Activated CD8-positive, alpha-beta T cell treated with anti-CD3 and anti-CD28 coated beads for 36 hours (primary cell): ENCODE measurements at regions not wholly inside any gene's neighbourhood (a gene's known extent, or its start where the extent isn't known, plus 50 kb on each side); places are given as distances from the start of the nearest gene placed in this dataset.

Experiments
- ATAC-seq: fragments of 200-7000 bp; cut with Tn5 transposase; one replicate; pipeline ENCODE4 v1.10.0; 2021; ENCODE audit warnings: mild to moderate bottlenecking, moderate library complexity
- CTCF ChIA-PET: fragments of 350-600 bp; sonication (Branson Sonifier 250); formaldehyde crosslinking; loops from one replicate; lab custom pipeline; 2021; ENCODE audit warnings: antibody characterized with exemption; lab: Charles Lee
- POLR2A ChIA-PET: fragments of 350-600 bp; sonication (Branson Sonifier 250); formaldehyde crosslinking; loops from one replicate; lab custom pipeline; 2021; ENCODE audit warnings: antibody characterized with exemption; lab: Charles Lee
- DNase-seq: peaks from one replicate; pipeline ENCODE4 v3.0.0-alpha.2; 2020
- H3K27ac Mint-ChIP-seq: one replicate; pipeline ENCODE4 v1.8.0; 2021; ENCODE audit warnings: mild to moderate bottlenecking, mixed read lengths
- H3K27me3 Mint-ChIP-seq: one replicate; pipeline ENCODE4 v1.8.0; 2021; ENCODE audit warnings: mixed read lengths
- H3K36me3 Mint-ChIP-seq: one replicate; pipeline ENCODE4 v1.8.0; 2021; ENCODE audit warnings: low read depth, mixed read lengths
- H3K4me1 Mint-ChIP-seq: one replicate; pipeline ENCODE4 v1.8.0; 2021; ENCODE audit warnings: low read depth, mixed read lengths
- H3K4me3 Mint-ChIP-seq: one replicate; pipeline ENCODE4 v1.8.0; 2021; ENCODE audit warnings: mild to moderate bottlenecking, moderate library complexity, mixed read lengths
- H3K9me3 Mint-ChIP-seq: one replicate; pipeline ENCODE4 v1.8.0; 2021; ENCODE audit warnings: mixed read lengths
- CTCF ChIP-seq: fragments of 200-600 bp; IDR thresholded peaks from one replicate; pipeline ENCODE4 v1.8.0; 2022; ENCODE audit warnings: antibody characterized with exemption, mild to moderate bottlenecking
- intact Hi-C: fragments of 100-400 bp; cut with micrococcal nuclease; formaldehyde crosslinking; loops from one replicate; pipeline ENCODE4 v1.10.0; 2022

GRCh38 chr4:25486171-25486570 is 109.1 kb downstream of the ANAPC4 start:
- Mint-ChIP-seq H3K9me3 (peaks cover 8% of the 10 kb centered on the region), H3K27me3 (peaks cover 7% of the 10 kb centered on the region), H3K4me1 (peaks cover 2% of the 10 kb centered on the region), H3K27ac (no peak overlapping the region), H3K36me3 (peaks cover 4% of the 10 kb centered on the region), H3K4me3 (no peak overlapping the region)
- CTCF ChIA-PET: no interaction called here
- intact Hi-C loops: no loop called here
- POLR2A ChIA-PET: no interaction called here
- ATAC-seq (no peak), DNase-seq (no peak)
- TF ChIP-seq CTCF: no peak

GRCh38 chr4:25487155-25487554 is 110.1 kb downstream of the ANAPC4 start:
- ATAC-seq: no peak

GRCh38 chr4:25489253-25489797 is 112.3 kb downstream of the ANAPC4 start:
- no peaks in the 10 kb centered on the region for H3K4me1 Mint-ChIP-seq
- no peak overlapping the region for H3K4me3 Mint-ChIP-seq
- H3K36me3 Mint-ChIP-seq: peaks cover 4% of the 10 kb centered on the region
- TF ChIP-seq CTCF: no peak
- POLR2A ChIA-PET: interaction anchor here (0.5 kb wide), 1 partner anchor 140 kb away, joined by 4 read pairs; no protein-coding TSS in a partner anchor
- peaks cover 9% of the 10 kb centered on the region for H3K9me3 Mint-ChIP-seq
- CTCF ChIA-PET: no interaction called here
- no peak for ATAC-seq
- intact Hi-C loops: no loop called here
- no peak for DNase-seq
- H3K27ac Mint-ChIP-seq: no peak overlapping the region
- peaks cover 7% of the 10 kb centered on the region for H3K27me3 Mint-ChIP-seq

More at GRCh38 chr4:25487155-25487554, 110.1 kb downstream of the ANAPC4 start:
- H3K27ac Mint-ChIP-seq: no peak overlapping the region
- H3K27me3 Mint-ChIP-seq: peaks cover 7% of the 10 kb centered on the region
- ChIA-PET POLR2A (no interaction called here), CTCF (no interaction called here)
- H3K36me3 Mint-ChIP-seq: peaks cover 4% of the 10 kb centered on the region
- H3K9me3 Mint-ChIP-seq: peaks cover 9% of the 10 kb centered on the region
- DNase-seq: no peak
- H3K4me3 Mint-ChIP-seq: no peak overlapping the region
- H3K4me1 Mint-ChIP-seq: peaks cover 2% of the 10 kb centered on the region
- TF ChIP-seq CTCF: no peak
- intact Hi-C loops: no loop called here

- H3K4me3 Mint-ChIP-seq: no peak overlapping the region
- peaks cover 1% of the 10 kb centered on the region for H3K9me3 Mint-ChIP-seq
- DNase-seq (no peak), ATAC-seq (no peak)
- peaks cover 2% of the 10 kb centered on the region for H3K27me3 Mint-ChIP-seq
- intact Hi-C loops: no loop called here
- H3K36me3 Mint-ChIP-seq: no peaks in the 10 kb centered on the region
- TF ChIP-seq CTCF: no peak
- POLR2A ChIA-PET: no interaction called here
- H3K27ac Mint-ChIP-seq: no peak overlapping the region
- CTCF ChIA-PET: no interaction called here
- H3K4me1 Mint-ChIP-seq: no peaks in the 10 kb centered on the region
Measured at GRCh38 chr4:25493466-25493865, 116.4 kb downstream of the ANAPC4 start.

- ChIA-PET POLR2A (no interaction called here), CTCF (no interaction called here)
- no peak for TF ChIP-seq CTCF
- H3K4me1 Mint-ChIP-seq: no peaks in the 10 kb centered on the region
- no peak for DNase-seq
- peaks cover 2% of the 10 kb centered on the region for H3K27me3 Mint-ChIP-seq
- no peak for ATAC-seq
- no peak overlapping the region for H3K4me3 Mint-ChIP-seq
- no peak overlapping the region for H3K27ac Mint-ChIP-seq
- intact Hi-C loops: no loop called here
- H3K9me3 Mint-ChIP-seq: peaks cover 1% of the 10 kb centered on the region
- H3K36me3 Mint-ChIP-seq: no peaks in the 10 kb centered on the region
Measured at GRCh38 chr4:25494166-25494565, 117.1 kb downstream of the ANAPC4 start.
